HFFc6 (cell line): ENCODE measurements at regions not wholly inside any gene's neighbourhood (a gene's known extent, or its start where the extent isn't known, plus 50 kb on each side); places are given as distances from the start of the nearest gene placed in this dataset.

Source experiments
- DNase-seq: peaks from one replicate; pipeline ENCODE4 v3.0.0-alpha.2; 2018
- H3K27ac Mint-ChIP-seq: 2 replicates; pipeline ENCODE4 v1.8.0; 2020; ENCODE audit warnings: mild to moderate bottlenecking, mixed read lengths
- H3K27me3 Mint-ChIP-seq: 2 replicates; pipeline ENCODE4 v1.8.0; 2021; ENCODE audit warnings: mild to moderate bottlenecking, moderate library complexity, mixed read lengths; ENCODE audit not compliant: insufficient read depth
- H3K36me3 Mint-ChIP-seq: 2 replicates; pipeline ENCODE4 v1.8.0; 2021; ENCODE audit warnings: low read depth, mixed read lengths
- H3K4me1 Mint-ChIP-seq: 2 replicates; pipeline ENCODE4 v1.8.0; 2020; ENCODE audit warnings: low read depth, mixed read lengths
- H3K4me3 Mint-ChIP-seq: 2 replicates; pipeline ENCODE4 v1.8.0; 2020; ENCODE audit warnings: mild to moderate bottlenecking, moderate library complexity, mixed read lengths
- H3K9me3 Mint-ChIP-seq: 2 replicates; pipeline ENCODE4 v1.8.0; 2020; ENCODE audit warnings: mild to moderate bottlenecking, mixed read lengths
- CTCF ChIP-seq: fragments of 200-600 bp; sonication (generic); IDR thresholded peaks from 2 replicates; pipeline ENCODE4 v1.5.0; 2021; ENCODE audit warnings: antibody characterized with exemption, mild to moderate bottlenecking

DNA sequence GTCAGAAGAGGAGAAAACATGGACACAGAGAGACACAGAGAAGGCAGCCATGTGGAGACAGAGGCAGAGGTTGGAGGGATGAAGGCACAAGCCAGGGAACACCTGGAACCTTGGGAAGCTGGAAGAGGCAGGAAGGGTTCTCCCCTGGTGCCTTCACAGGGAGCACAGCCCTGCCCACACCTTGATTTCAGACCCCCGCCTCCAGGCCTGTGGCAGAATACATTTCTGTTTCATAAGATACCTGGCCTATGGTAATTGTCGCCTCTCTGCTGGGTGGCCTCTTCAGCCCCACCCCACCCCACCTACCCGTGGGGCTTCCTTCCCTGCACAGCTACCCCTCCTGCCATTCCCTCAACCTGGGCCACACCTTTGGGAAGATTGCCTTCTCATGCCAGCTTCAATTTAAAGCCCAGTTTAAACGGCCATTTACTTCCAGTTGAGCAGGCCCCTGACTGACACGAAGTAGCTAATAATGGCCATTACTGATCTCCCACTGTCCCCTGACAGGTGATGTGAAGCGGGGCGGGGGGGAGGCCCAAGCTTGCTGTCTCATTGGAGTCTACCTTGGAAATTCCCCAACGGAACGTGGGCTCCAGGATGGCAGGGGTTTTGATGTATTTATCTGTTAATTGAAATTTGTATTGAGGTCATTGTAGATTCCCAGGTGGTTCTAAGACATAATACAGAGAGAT is 291.7 kb upstream of the FOXF1 start:
- Mint-ChIP-seq H3K27ac (no peak overlapping the region), H3K4me1 (peaks cover 15% of the 10 kb centered on the region), H3K27me3 (peaks cover 11% of the 10 kb centered on the region), H3K9me3 (no peaks in the 10 kb centered on the region), H3K36me3 (peaks cover 5% of the 10 kb centered on the region; the same call in 1 of the 2 replicates), H3K4me3 (no peak overlapping the region)
- DNase-seq: no peak
- TF ChIP-seq CTCF: no peak

GRCh38 chr16:86219655-86220445 is 290.5 kb upstream of the FOXF1 start:
- Mint-ChIP-seq H3K9me3 (no peaks in the 10 kb centered on the region), H3K36me3 (peaks cover 5% of the 10 kb centered on the region; the same call in 1 of the 2 replicates), H3K27ac (no peak overlapping the region), H3K4me1 (peaks cover 10% of the 10 kb centered on the region), H3K4me3 (no peak overlapping the region), H3K27me3 (peaks cover 6% of the 10 kb centered on the region)
- no peak for TF ChIP-seq CTCF
- DNase-seq: no peak

- Mint-ChIP-seq H3K4me3 (no peak overlapping the region), H3K27ac (no peak overlapping the region), H3K27me3 (peaks cover 5% of the 10 kb centered on the region), H3K36me3 (peaks cover 5% of the 10 kb centered on the region; the same call in 1 of the 2 replicates), H3K9me3 (no peaks in the 10 kb centered on the region), H3K4me1 (peaks cover 3% of the 10 kb centered on the region)
- TF ChIP-seq CTCF: no peak
- no peak for DNase-seq
These were observed 289.8 kb upstream of the FOXF1 start for GRCh38 chr16:86220561-86220960.

- H3K36me3 Mint-ChIP-seq: peaks cover 5% of the 10 kb centered on the region; the same call in 1 of the 2 replicates
- no peak for TF ChIP-seq CTCF
- DNase-seq: no peak
- H3K27me3 Mint-ChIP-seq: peaks cover 2% of the 10 kb centered on the region
- no peak overlapping the region for H3K4me3 Mint-ChIP-seq
- H3K27ac Mint-ChIP-seq: no peak overlapping the region
- H3K4me1 Mint-ChIP-seq: peaks cover 4% of the 10 kb centered on the region
- no peaks in the 10 kb centered on the region for H3K9me3 Mint-ChIP-seq
These were observed 289.2 kb upstream of the FOXF1 start for GRCh38 chr16:86221085-86221484.

- H3K27me3 Mint-ChIP-seq: peaks cover 2% of the 10 kb centered on the region; the same call in 1 of the 2 replicates
- H3K27ac Mint-ChIP-seq: peak overlapping the region; percentile 86
- H3K4me3 Mint-ChIP-seq: peak overlapping the region; percentile 88
- no peaks in the 10 kb centered on the region for H3K9me3 Mint-ChIP-seq
- no peak for TF ChIP-seq CTCF
- DNase-seq: peak; percentile 36
- H3K4me1 Mint-ChIP-seq: peaks cover 11% of the 10 kb centered on the region
- H3K36me3 Mint-ChIP-seq: peaks cover 5% of the 10 kb centered on the region; the same call in 1 of the 2 replicates
These were observed 287.8 kb upstream of the FOXF1 start for GRCh38 chr16:86222547-86222946.
